BLaER1 (cell line): ENCODE measurements at regions not wholly inside any gene's neighbourhood (a gene's known extent, or its start where the extent isn't known, plus 50 kb on each side); places are given as distances from the start of the nearest gene placed in this dataset.

Source experiments
- H3K27ac ChIP-seq: shearing (Covaris generic); formaldehyde crosslinking; 2 replicates; pipeline ENCODE4 v1.8.1; 2022
- H3K27me3 ChIP-seq: shearing (Covaris generic); formaldehyde crosslinking; 2 replicates; pipeline ENCODE4 v1.8.1; 2022
- H3K36me3 ChIP-seq: shearing (Covaris generic); formaldehyde crosslinking; 2 replicates; pipeline ENCODE4 v1.8.1; 2022
- H3K4me1 ChIP-seq: shearing (Covaris generic); formaldehyde crosslinking; 2 replicates; pipeline ENCODE4 v1.8.1; 2022
- H3K4me2 ChIP-seq: shearing (Covaris generic); formaldehyde crosslinking; 2 replicates; pipeline ENCODE4 v1.8.1; 2022
- H3K4me3 ChIP-seq: shearing (Covaris generic); formaldehyde crosslinking; 2 replicates; pipeline ENCODE4 v1.8.1; 2022
- H3K9ac ChIP-seq: shearing (Covaris generic); formaldehyde crosslinking; 2 replicates; pipeline ENCODE4 v1.8.1; 2022
- H3K9me3 ChIP-seq: shearing (Covaris generic); formaldehyde crosslinking; 2 replicates; pipeline ENCODE4 v1.8.1; 2022
- H4K20me1 ChIP-seq: shearing (Covaris generic); formaldehyde crosslinking; 2 replicates; pipeline ENCODE4 v1.8.1; 2022
- Cebpa-rat ChIP-seq: shearing (Covaris generic); IDR thresholded peaks from 2 replicates; pipeline ENCODE4 v1.8.1; 2022

DNA sequence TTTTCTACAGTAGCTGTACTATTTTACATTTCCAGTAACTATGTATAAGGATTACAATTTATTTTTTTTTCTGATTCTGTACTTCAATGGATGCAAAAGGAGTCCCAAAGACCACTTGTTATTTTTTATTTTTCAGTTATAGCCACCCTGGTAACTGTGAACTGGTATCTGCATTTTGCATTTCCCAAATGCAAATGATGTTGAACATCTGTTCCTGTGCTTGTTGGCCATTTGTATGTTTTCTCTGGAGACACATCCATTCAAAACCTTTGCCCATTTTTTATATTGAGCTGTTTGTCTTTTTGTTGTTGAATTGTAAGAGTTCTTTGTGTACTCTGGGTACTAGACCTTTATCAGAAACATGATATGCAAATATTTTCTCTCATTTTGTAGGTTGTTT lies 485.6 kb downstream of the LRIG3 start:
- Histone ChIP-seq H3K4me3 (no peak overlapping the region), H3K9ac (no peak overlapping the region), H3K9me3 (no peaks in the 10 kb centered on the region), H3K27me3 (no peaks in the 10 kb centered on the region), H3K4me2 (no peak overlapping the region), H3K4me1 (no peaks in the 10 kb centered on the region; the same call in 1 of the 2 replicates), H3K36me3 (no peaks in the 10 kb centered on the region), H3K27ac (no peak overlapping the region), H4K20me1 (no peaks in the 10 kb centered on the region)
- no peak for TF ChIP-seq Cebpa-rat

DNA sequence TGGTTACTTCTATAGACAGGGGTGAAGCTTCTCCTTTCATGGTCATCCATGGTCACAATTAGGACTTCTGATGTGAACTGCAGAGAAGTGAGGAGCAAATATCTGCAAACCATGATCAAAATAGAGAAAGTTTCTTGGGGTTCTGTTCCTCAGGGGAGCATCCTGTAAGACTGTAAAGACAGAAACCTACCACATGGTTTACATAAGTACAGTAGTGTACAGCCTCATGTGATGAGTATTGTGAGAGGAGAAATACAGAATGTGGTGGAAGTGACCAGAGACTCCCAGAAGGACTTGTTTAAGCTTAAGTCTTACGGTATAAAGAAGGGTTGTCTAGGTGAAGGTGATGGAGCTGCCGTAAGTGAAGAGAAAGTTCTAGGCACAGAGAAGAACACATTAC lies 484.7 kb downstream of the LRIG3 start:
- Histone ChIP-seq H4K20me1 (no peaks in the 10 kb centered on the region), H3K27me3 (no peaks in the 10 kb centered on the region), H3K4me3 (no peak overlapping the region), H3K4me2 (no peak overlapping the region), H3K36me3 (no peaks in the 10 kb centered on the region), H3K27ac (no peak overlapping the region), H3K9me3 (no peaks in the 10 kb centered on the region), H3K4me1 (no peaks in the 10 kb centered on the region; the same call in 1 of the 2 replicates), H3K9ac (no peak overlapping the region)
- no peak for TF ChIP-seq Cebpa-rat

DNA sequence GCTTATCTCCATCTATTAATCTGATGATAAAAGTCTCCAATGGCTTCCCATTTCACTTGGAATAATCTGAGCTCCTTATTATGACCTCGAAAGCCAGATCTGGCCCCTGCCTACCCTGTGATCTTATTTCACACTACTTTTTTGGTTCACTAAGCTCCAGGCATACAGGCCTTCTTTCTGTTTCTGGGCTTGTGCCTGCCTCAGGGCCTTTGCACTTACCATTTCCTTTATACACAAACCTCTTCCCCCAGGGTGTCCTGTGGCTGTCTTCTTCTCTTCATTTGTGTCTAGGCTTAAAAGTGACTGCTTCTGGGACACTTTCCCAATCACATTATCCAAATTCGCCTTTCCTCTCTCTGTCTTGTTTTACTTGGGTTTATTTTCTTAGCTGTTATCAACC lies 478.8 kb downstream of the LRIG3 start:
- H3K9ac ChIP-seq = no peak overlapping the region
- no peak for TF ChIP-seq Cebpa-rat
- H3K4me3 ChIP-seq = no peak overlapping the region
- H3K9me3 ChIP-seq = no peaks in the 10 kb centered on the region
- H3K27me3 ChIP-seq = no peaks in the 10 kb centered on the region
- no peak overlapping the region for H3K4me2 ChIP-seq
- H3K4me1 ChIP-seq = no peaks in the 10 kb centered on the region
- no peaks in the 10 kb centered on the region for H3K36me3 ChIP-seq
- no peaks in the 10 kb centered on the region for H4K20me1 ChIP-seq
- no peak overlapping the region for H3K27ac ChIP-seq

DNA sequence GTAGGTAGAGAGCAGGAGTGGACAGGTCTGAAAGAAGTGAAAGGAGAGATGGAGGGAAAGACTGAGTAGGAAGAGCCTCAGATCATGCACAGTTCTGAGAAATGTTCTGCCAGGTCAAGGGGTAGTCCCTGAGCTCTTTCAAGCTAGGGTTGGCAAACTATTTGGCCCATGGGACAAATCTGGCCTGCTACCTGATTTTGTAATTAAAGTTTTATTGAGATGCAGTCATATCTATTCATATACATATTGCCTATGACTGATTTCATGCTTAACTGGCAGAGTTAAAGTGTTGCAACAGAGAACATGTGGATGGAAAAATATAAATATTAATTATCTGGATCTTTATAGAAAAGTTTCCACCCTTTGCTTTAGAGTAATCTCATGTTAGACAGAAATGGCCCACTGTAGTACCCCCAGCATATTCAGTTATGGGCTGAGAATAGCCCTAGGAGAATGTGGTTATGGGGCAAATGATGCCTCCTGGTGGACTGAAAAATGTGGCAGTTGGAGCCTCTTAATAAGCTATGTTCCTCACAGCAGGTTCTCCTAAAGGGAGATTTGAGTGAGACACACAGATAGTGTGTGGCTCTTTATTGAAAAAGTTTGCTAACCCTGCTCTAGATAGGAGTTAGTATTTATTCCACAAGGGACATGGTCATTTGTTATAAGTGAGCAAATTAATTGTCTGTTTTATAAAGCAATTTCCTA lies 476.9 kb downstream of the LRIG3 start:
- no peak overlapping the region for H3K27ac ChIP-seq
- H3K4me2 ChIP-seq = no peak overlapping the region
- H3K36me3 ChIP-seq = no peaks in the 10 kb centered on the region
- no peaks in the 10 kb centered on the region for H3K4me1 ChIP-seq
- H4K20me1 ChIP-seq = no peaks in the 10 kb centered on the region
- TF ChIP-seq Cebpa-rat = no peak
- H3K4me3 ChIP-seq = no peak overlapping the region
- H3K27me3 ChIP-seq = no peaks in the 10 kb centered on the region
- no peaks in the 10 kb centered on the region for H3K9me3 ChIP-seq
- no peak overlapping the region for H3K9ac ChIP-seq

DNA sequence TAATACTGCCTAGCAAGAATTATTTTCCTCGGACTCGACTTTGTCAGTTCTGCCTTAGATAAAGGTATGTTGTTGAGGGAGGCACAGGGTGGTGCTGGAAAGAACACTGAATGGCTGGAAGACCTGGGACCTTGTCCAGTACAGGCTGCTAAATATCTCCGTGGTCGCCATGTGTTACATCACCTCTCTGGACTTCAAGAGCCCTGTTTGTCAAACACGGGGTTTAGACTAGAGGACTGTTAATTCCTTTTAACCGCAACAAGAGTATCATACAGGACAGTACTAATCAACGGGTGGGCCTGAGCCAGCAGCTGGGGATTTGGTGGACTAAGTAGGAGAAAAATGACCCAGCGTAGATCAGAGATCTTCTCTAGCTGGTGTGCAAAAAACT lies 476.3 kb downstream of the LRIG3 start:
- Histone ChIP-seq H3K27ac (no peak overlapping the region), H3K36me3 (no peaks in the 10 kb centered on the region)

DNA sequence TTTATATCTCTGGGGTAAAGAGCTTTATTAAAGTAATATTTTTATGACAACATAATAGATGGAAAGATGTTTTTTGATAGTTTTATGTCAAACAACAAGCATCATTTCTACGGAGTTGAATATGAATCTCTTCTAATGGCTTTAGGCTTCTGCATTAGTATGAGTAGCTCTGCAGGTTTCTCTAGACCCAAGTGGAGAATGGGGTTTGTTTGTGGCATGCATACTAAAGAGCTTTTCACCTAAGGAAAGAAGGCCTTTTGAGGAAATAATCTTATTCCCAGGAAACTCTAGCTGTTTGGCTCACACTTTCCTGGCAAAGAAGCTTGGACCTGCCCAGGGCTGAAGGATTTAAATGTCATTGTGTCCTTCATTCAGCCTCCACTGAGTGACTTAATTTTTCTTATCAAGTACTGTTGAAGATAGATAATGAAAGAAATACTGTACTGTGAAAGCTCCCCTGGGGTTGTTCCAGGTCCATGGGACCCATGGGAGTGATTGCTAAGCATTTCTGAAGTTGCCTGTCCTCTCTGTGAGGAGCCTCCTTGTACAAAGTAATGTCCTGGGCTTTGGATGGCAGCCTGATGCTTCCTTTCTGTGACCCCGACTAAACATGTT lies 469.3 kb downstream of the LRIG3 start:
- Histone ChIP-seq H3K4me3 (no peak overlapping the region), H3K9ac (no peak overlapping the region), H3K27me3 (no peaks in the 10 kb centered on the region), H3K9me3 (no peaks in the 10 kb centered on the region), H3K4me1 (no peaks in the 10 kb centered on the region), H3K4me2 (no peak overlapping the region), H4K20me1 (no peaks in the 10 kb centered on the region), H3K36me3 (no peaks in the 10 kb centered on the region), H3K27ac (no peak overlapping the region)
- no peak for TF ChIP-seq Cebpa-rat

More for the DNA sequence above, 476.3 kb downstream of the LRIG3 start:
- no peaks in the 10 kb centered on the region for H4K20me1 ChIP-seq
- no peaks in the 10 kb centered on the region for H3K27me3 ChIP-seq
- no peaks in the 10 kb centered on the region for H3K4me1 ChIP-seq
- H3K9ac ChIP-seq = no peak overlapping the region
- H3K4me2 ChIP-seq = no peak overlapping the region
- TF ChIP-seq Cebpa-rat = no peak
- H3K4me3 ChIP-seq = no peak overlapping the region
- no peaks in the 10 kb centered on the region for H3K9me3 ChIP-seq

DNA sequence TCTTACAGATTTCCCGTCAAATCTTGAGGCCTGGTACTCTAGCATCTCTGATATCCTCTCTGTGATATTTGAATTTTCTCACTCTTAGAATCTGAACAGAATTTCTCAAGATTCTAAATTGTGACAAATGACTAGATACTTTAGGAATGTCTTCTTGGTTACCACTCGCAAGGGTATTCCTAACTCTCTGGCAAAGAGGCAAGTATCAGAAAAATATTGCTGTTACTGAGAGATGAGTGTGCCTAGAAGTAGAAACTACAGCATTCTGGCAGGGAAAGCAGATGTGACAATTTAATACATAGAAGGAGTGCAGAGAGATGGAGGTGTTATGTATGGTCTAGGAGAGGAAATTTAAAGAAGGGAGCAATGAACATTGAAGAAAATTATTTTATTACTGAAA lies 467.8 kb downstream of the LRIG3 start:
- TF ChIP-seq Cebpa-rat = no peak
- no peaks in the 10 kb centered on the region for H3K36me3 ChIP-seq

DNA sequence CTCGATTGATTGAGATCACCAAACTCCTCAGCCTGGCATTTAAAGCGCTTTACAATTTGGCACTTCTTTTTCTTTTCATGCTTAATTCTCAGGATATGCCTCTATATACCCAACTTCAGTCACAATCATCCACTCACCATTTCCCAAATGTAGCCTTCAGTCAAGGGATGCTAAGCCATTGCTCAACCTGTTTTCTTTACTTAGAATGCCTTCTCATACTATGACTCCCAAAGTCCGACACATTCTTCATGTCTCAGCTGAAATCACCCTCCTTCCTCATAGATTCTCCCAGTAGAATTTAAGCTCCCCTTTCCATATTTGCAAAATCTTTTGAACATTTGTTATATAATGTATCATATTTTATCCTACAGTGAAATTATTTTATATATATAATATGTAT lies 467.0 kb downstream of the LRIG3 start:
- H3K27ac ChIP-seq = no peak overlapping the region
- no peaks in the 10 kb centered on the region for H3K4me1 ChIP-seq
- no peaks in the 10 kb centered on the region for H3K36me3 ChIP-seq
- no peak overlapping the region for H3K9ac ChIP-seq
- no peaks in the 10 kb centered on the region for H3K9me3 ChIP-seq
- no peaks in the 10 kb centered on the region for H3K27me3 ChIP-seq
- H3K4me2 ChIP-seq = no peak overlapping the region
- H3K4me3 ChIP-seq = no peak overlapping the region
- TF ChIP-seq Cebpa-rat = no peak
- H4K20me1 ChIP-seq = no peaks in the 10 kb centered on the region

More for the DNA sequence above, 467.8 kb downstream of the LRIG3 start:
- Histone ChIP-seq H3K9ac (no peak overlapping the region), H3K27ac (no peak overlapping the region), H4K20me1 (no peaks in the 10 kb centered on the region), H3K4me1 (no peaks in the 10 kb centered on the region), H3K4me3 (no peak overlapping the region), H3K27me3 (no peaks in the 10 kb centered on the region), H3K4me2 (no peak overlapping the region), H3K9me3 (no peaks in the 10 kb centered on the region)

DNA sequence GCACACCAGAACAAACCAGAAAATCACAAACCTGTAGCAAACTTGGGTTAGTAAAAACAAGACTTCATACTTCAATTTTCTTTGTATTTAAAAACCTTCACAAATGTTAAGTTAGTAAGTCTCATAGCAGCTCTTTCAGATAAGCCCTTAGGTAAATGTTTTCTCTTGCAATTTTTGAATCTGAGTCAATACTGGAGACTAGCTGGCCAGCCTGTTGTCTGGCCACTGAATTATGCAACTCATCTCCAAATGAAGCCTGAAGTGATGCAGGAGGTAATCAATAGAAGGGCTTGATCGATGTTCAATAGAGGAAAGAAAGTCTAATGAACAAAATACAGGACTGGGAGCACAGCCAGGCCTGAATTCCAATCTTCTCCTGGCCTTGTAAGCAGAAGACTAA lies 465.2 kb downstream of the LRIG3 start:
- no peaks in the 10 kb centered on the region for H4K20me1 ChIP-seq
- H3K4me2 ChIP-seq = no peak overlapping the region
- H3K9me3 ChIP-seq = no peaks in the 10 kb centered on the region
- no peak overlapping the region for H3K4me3 ChIP-seq
- H3K4me1 ChIP-seq = no peaks in the 10 kb centered on the region
- no peak overlapping the region for H3K9ac ChIP-seq
- no peak overlapping the region for H3K27ac ChIP-seq
- TF ChIP-seq Cebpa-rat = no peak
- H3K36me3 ChIP-seq = no peaks in the 10 kb centered on the region
- no peaks in the 10 kb centered on the region for H3K27me3 ChIP-seq

DNA sequence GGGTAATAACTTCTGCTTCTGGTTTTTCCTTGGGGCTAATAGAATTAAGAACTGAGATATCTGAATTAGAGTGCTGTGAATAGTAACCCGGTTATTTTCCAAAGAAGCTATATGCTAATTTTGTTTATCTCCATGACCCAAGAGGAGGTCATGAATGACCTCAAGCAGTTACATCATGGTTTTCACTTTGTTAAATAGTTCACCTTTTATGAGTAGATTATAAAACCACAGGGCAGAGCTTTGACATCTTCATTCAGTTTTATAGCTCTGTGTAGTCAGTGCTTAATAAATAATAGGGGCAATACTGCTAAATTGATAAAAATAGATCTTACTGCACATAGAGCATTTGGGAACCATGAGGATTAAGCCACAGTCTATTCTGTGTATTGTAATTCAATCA lies 462.2 kb downstream of the LRIG3 start:
- H3K27ac ChIP-seq = no peak overlapping the region
- H3K9me3 ChIP-seq = no peaks in the 10 kb centered on the region
- H3K9ac ChIP-seq = no peak overlapping the region
- TF ChIP-seq Cebpa-rat = no peak
- no peaks in the 10 kb centered on the region for H3K4me1 ChIP-seq
- no peak overlapping the region for H3K4me2 ChIP-seq
- H3K27me3 ChIP-seq = no peaks in the 10 kb centered on the region
- no peaks in the 10 kb centered on the region for H3K36me3 ChIP-seq
- H4K20me1 ChIP-seq = no peaks in the 10 kb centered on the region
- no peak overlapping the region for H3K4me3 ChIP-seq

DNA sequence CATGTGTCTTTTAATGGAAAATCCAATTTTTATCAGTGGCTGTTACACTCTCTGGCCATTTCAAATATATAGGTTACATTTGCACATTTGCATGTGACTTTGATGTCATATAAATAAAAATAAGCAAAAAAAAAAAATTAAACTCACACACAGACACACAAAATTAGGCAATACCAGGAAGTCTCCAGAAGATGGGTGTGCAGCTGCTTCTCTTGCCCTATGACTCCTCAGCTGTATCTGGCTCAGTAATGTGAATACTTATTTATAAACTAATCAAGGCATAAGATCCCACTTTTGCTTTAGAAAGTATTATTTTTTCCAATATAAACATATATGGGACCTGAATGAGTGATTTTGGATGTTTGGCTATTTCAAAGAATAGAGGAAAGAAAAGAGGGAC lies 461.1 kb downstream of the LRIG3 start:
- Histone ChIP-seq H3K4me2 (no peak overlapping the region), H4K20me1 (no peaks in the 10 kb centered on the region), H3K27ac (no peak overlapping the region), H3K9me3 (no peaks in the 10 kb centered on the region), H3K9ac (no peak overlapping the region), H3K27me3 (no peaks in the 10 kb centered on the region), H3K4me3 (no peak overlapping the region), H3K36me3 (no peaks in the 10 kb centered on the region), H3K4me1 (no peaks in the 10 kb centered on the region)
- no peak for TF ChIP-seq Cebpa-rat
